Osteocyte (in vitro differentiated cells): ENCODE measurements at regions not wholly inside any gene's neighbourhood (a gene's known extent, or its start where the extent isn't known, plus 50 kb on each side); places are given as distances from the start of the nearest gene placed in this dataset.
A peak's percentile ranks its signal among the peaks of the same experiment; 100 is the strongest.

Experiments
- DNase-seq: peaks from one replicate; pipeline ENCODE4 v3.0.0; 2021; ENCODE audit warnings: mixed read lengths; ENCODE audit not compliant: unreplicated experiment; ENCODE audit errors: extremely low spot score
- H3K27ac Mint-ChIP-seq: one replicate; pipeline ENCODE4 v1.8.0; 2021; ENCODE audit warnings: mild to moderate bottlenecking, mixed read lengths; ENCODE audit not compliant: unreplicated experiment
- H3K27me3 Mint-ChIP-seq: one replicate; pipeline ENCODE4 v1.8.0; 2021; ENCODE audit warnings: mixed read lengths; ENCODE audit not compliant: unreplicated experiment
- H3K36me3 Mint-ChIP-seq: one replicate; pipeline ENCODE4 v1.8.0; 2021; ENCODE audit warnings: mixed read lengths; ENCODE audit not compliant: unreplicated experiment
- H3K4me1 Mint-ChIP-seq: one replicate; pipeline ENCODE4 v1.8.0; 2021; ENCODE audit warnings: mixed read lengths; ENCODE audit not compliant: unreplicated experiment
- H3K4me3 Mint-ChIP-seq: one replicate; pipeline ENCODE4 v1.8.0; 2021; ENCODE audit warnings: mild to moderate bottlenecking, moderate library complexity, mixed read lengths; ENCODE audit not compliant: unreplicated experiment
- H3K9me3 Mint-ChIP-seq: one replicate; pipeline ENCODE4 v1.8.0; 2021; ENCODE audit warnings: mixed read lengths; ENCODE audit not compliant: unreplicated experiment
- TF ChIP-seq, protein P1 (sequence below): fragments of 200-600 bp; sonication (generic); IDR thresholded peaks from 2 replicates; pipeline ENCODE4 v1.5.0; 2021; ENCODE audit warnings: antibody characterized with exemption, mild to moderate bottlenecking, moderate library complexity

GRCh38 chr7:131013716-131014115 lies 279.7 kb upstream of the KLF14 start:
- H3K27me3 Mint-ChIP-seq: no peaks in the 10 kb centered on the region
- H3K36me3 Mint-ChIP-seq: peaks cover 3% of the 10 kb centered on the region
- peak overlapping the region; percentile 96 for H3K27ac Mint-ChIP-seq
- H3K4me1 Mint-ChIP-seq: peaks cover 79% of the 10 kb centered on the region
- no peak for DNase-seq
- H3K4me3 Mint-ChIP-seq: no peak overlapping the region
- TF ChIP-seq, protein P1, sequence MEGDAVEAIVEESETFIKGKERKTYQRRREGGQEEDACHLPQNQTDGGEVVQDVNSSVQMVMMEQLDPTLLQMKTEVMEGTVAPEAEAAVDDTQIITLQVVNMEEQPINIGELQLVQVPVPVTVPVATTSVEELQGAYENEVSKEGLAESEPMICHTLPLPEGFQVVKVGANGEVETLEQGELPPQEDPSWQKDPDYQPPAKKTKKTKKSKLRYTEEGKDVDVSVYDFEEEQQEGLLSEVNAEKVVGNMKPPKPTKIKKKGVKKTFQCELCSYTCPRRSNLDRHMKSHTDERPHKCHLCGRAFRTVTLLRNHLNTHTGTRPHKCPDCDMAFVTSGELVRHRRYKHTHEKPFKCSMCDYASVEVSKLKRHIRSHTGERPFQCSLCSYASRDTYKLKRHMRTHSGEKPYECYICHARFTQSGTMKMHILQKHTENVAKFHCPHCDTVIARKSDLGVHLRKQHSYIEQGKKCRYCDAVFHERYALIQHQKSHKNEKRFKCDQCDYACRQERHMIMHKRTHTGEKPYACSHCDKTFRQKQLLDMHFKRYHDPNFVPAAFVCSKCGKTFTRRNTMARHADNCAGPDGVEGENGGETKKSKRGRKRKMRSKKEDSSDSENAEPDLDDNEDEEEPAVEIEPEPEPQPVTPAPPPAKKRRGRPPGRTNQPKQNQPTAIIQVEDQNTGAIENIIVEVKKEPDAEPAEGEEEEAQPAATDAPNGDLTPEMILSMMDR: no peak
- no peaks in the 10 kb centered on the region for H3K9me3 Mint-ChIP-seq

GRCh38 chr7:131014906-131015656 lies 281.1 kb upstream of the KLF14 start:
- Mint-ChIP-seq H3K27me3 (no peaks in the 10 kb centered on the region), H3K27ac (peak overlapping the region; percentile 92), H3K4me1 (peaks cover 66% of the 10 kb centered on the region), H3K9me3 (no peaks in the 10 kb centered on the region), H3K4me3 (no peak overlapping the region), H3K36me3 (peaks cover 3% of the 10 kb centered on the region)
- TF ChIP-seq, protein P1: no peak
- no peak for DNase-seq

DNA sequence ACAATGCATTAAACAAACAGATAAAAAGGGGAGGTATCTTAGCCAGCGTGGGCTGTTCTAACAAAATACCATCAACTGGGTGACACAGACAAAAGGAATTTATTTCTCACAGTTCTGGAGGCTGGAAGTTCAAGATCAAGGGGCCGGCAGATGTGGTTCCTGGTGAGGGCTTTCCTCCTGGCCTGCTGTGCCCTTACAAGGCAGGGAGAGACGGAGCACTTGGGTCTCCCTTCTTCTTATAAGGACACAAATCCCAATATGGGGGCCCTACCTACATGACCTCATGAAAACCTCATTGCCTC lies 281.6 kb upstream of the KLF14 start:
- no peak overlapping the region for H3K4me3 Mint-ChIP-seq
- TF ChIP-seq, protein P1: no peak
- no peaks in the 10 kb centered on the region for H3K27me3 Mint-ChIP-seq
- H3K4me1 Mint-ChIP-seq: peaks cover 60% of the 10 kb centered on the region
- H3K9me3 Mint-ChIP-seq: no peaks in the 10 kb centered on the region
- DNase-seq: no peak
- peaks cover 3% of the 10 kb centered on the region for H3K36me3 Mint-ChIP-seq
- H3K27ac Mint-ChIP-seq: peak overlapping the region; percentile 92

GRCh38 chr7:131016230-131016629 lies 282.2 kb upstream of the KLF14 start:
- Mint-ChIP-seq H3K36me3 (peaks cover 8% of the 10 kb centered on the region), H3K4me1 (peaks cover 58% of the 10 kb centered on the region), H3K4me3 (no peak overlapping the region), H3K27me3 (no peaks in the 10 kb centered on the region), H3K27ac (peak overlapping the region; percentile 92), H3K9me3 (no peaks in the 10 kb centered on the region)
- no peak for DNase-seq
- TF ChIP-seq, protein P1: no peak

- Mint-ChIP-seq H3K9me3 (no peaks in the 10 kb centered on the region), H3K36me3 (peaks cover 17% of the 10 kb centered on the region), H3K4me1 (peaks cover 38% of the 10 kb centered on the region), H3K27ac (no peak overlapping the region), H3K4me3 (no peak overlapping the region), H3K27me3 (no peaks in the 10 kb centered on the region)
- no peak for DNase-seq
- TF ChIP-seq, protein P1: no peak
Observed at GRCh38 chr7:131019351-131019750, 285.3 kb upstream of the KLF14 start.
